Mononuclear cell (primary cell): ENCODE measurements at regions not wholly inside any gene's neighbourhood (a gene's known extent, or its start where the extent isn't known, plus 50 kb on each side); places are given as distances from the start of the nearest gene placed in this dataset.

Source experiments
- H3K27me3 ChIP-seq: 2 replicates; pipeline ENCODE4 v1.6.0; 2011; ENCODE audit warnings: low read length, control low read depth; ENCODE audit not compliant: insufficient read depth
- H3K4me1 ChIP-seq: 2 replicates; pipeline ENCODE4 v1.5.1; 2011; ENCODE audit warnings: mild to moderate bottlenecking, low read length, control low read depth; ENCODE audit not compliant: insufficient read depth
- H3K4me3 ChIP-seq: 2 replicates; pipeline ENCODE4 v1.5.1; 2011; ENCODE audit warnings: mild to moderate bottlenecking, low read length, moderate library complexity
- H3K9me3 ChIP-seq: 2 replicates; pipeline ENCODE4 v1.5.1; 2011; ENCODE audit warnings: low read depth, mild to moderate bottlenecking, control low read depth, low read length

- no peaks in the 10 kb centered on the region for H3K9me3 ChIP-seq
- H3K27me3 ChIP-seq, result no peaks in the 10 kb centered on the region
- peaks cover 5% of the 10 kb centered on the region for H3K4me1 ChIP-seq
- H3K4me3 ChIP-seq, result no peak overlapping the region
Measured at GRCh38 chr9:108184941-108185340, 670.8 kb downstream of the ACTL7B start.

- Histone ChIP-seq H3K9me3 (no peaks in the 10 kb centered on the region), H3K4me3 (no peak overlapping the region), H3K27me3 (no peaks in the 10 kb centered on the region), H3K4me1 (peaks cover 10% of the 10 kb centered on the region)
Measured at GRCh38 chr9:108184009-108184408, 671.8 kb downstream of the ACTL7B start.

GRCh38 chr9:108182950-108183381 is 672.8 kb downstream of the ACTL7B start:
- Histone ChIP-seq H3K9me3 (no peaks in the 10 kb centered on the region), H3K4me1 (peaks cover 10% of the 10 kb centered on the region), H3K4me3 (no peak overlapping the region), H3K27me3 (no peaks in the 10 kb centered on the region)

- no peaks in the 10 kb centered on the region for H3K9me3 ChIP-seq
- H3K4me1 ChIP-seq, result peaks cover 10% of the 10 kb centered on the region
- no peak overlapping the region for H3K4me3 ChIP-seq
- H3K27me3 ChIP-seq, result no peaks in the 10 kb centered on the region
Measured at GRCh38 chr9:108182270-108182669, 673.5 kb downstream of the ACTL7B start.

DNA sequence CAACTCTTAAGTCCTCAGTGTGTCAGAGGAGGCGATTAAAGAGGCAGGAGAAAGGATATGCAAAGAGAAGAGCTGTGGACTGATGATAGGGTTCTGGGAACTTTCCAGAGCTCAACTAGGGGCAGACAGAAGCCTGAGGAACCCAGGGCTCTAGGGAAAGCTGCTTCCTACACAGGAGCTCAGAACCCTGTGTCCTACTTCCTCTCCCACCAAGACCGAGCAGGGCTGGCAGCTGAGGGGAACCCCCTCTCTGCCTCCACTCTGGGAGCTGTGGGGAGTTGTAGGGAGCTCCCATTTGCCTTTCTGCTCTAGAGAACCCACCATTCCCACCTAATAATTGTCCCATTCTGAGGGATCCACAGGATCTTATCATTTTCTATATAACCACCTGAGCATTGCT is 674.3 kb downstream of the ACTL7B start:
- no peak overlapping the region for H3K4me3 ChIP-seq
- no peaks in the 10 kb centered on the region for H3K27me3 ChIP-seq
- peaks cover 10% of the 10 kb centered on the region for H3K4me1 ChIP-seq
- H3K9me3 ChIP-seq, result no peaks in the 10 kb centered on the region

DNA sequence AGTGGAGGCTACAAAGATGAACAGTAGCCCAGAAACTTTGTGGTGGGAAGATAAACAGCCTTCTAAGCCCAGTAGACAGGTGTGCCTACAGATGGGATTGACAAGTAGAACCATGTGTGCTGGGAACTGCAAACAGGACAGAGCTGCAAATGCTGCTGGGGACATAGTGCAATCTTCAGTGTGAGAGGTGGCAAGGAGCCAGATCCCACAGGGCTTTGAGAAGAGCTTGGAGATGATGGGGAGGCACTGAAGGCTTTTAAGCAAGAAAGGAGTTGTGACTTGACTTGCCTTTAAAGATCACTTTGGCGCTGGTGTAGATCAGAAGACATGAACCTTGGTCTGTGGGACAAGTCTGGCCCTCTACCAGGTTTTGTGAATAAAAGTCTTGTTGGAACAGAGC is 675.2 kb downstream of the ACTL7B start:
- H3K4me1 ChIP-seq, result peaks cover 10% of the 10 kb centered on the region

DNA sequence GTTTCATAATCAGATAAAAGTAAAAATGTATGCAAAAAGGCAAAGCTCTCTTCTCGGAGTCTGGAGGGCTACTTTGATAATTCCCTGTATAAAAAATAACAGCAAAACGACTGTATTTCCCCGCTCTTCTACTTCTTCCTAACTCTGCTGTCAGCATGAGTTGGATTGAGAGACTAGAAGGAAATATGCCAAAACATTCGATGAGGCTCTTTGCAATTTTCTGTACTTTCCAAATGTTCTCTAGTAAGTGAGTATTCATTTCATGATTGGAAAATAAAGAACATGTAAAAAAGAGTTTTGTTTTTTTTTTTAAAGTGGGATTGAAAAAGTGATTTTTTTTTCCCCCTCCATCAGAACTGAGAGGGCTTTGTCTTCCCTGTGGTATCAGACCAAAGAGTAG is 677.5 kb downstream of the ACTL7B start:
- Histone ChIP-seq H3K27me3 (no peaks in the 10 kb centered on the region), H3K4me3 (no peak overlapping the region), H3K9me3 (no peaks in the 10 kb centered on the region), H3K4me1 (peaks cover 9% of the 10 kb centered on the region)

More for the DNA sequence above, 675.2 kb downstream of the ACTL7B start:
- no peaks in the 10 kb centered on the region for H3K9me3 ChIP-seq
- H3K27me3 ChIP-seq, result no peaks in the 10 kb centered on the region
- no peak overlapping the region for H3K4me3 ChIP-seq

DNA sequence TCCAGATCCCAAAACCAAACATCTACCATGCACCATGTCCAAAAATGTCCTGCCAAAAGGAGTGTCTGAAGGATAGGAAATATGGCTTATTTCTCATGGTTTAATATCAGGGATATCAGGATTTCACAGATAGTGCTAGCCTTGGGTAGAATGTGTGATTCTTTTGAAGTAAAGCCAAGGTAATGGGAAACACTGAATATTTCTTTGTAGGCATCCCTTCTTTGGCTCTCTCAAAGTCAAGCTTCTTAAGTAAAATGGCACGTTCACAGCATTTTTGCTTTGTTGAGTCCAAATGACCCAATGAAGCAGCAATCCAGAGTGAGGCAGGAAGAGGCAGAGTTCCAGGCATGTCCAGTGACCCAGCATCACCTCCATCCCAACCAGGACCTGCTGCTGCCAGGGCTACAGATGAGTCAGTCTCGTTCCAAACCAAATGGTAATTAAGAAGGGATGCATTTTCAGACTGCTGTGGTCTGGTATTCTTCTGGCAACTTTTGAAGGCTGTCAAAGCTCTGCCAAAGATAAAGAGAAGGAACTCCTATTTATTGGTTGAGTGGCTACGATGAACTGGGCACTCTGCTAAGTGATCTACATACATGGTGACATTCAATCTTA is 678.8 kb upstream of the KLF4 start:
- H3K9me3 ChIP-seq, result no peaks in the 10 kb centered on the region
- no peaks in the 10 kb centered on the region for H3K4me1 ChIP-seq
- no peaks in the 10 kb centered on the region for H3K27me3 ChIP-seq
- no peak overlapping the region for H3K4me3 ChIP-seq

- no peak overlapping the region for H3K4me3 ChIP-seq
- H3K4me1 ChIP-seq, result no peaks in the 10 kb centered on the region
- no peaks in the 10 kb centered on the region for H3K27me3 ChIP-seq
- H3K9me3 ChIP-seq, result no peaks in the 10 kb centered on the region
Measured at GRCh38 chr9:108167136-108167900, 677.7 kb upstream of the KLF4 start.

DNA sequence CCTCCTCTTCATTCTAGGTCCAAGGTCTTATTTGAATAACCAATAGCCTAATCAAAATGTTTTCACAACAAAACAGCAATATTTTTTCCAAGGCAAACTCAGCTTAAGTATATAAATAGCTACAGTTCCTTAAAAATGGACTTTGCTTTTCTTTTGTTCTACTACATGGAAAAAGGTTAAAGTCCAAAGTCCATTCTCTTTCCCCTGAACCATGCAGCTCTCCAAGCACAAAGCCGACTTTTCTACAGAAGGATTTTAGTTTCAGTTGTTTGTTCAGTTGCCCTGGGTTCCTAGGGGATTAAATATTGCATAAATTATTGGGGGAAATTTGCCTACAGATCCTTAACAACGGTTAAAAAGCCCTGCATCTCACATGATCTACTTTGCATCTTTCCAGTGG is 677.0 kb upstream of the KLF4 start:
- Histone ChIP-seq H3K27me3 (no peaks in the 10 kb centered on the region), H3K4me3 (no peak overlapping the region), H3K4me1 (no peaks in the 10 kb centered on the region), H3K9me3 (no peaks in the 10 kb centered on the region)

DNA sequence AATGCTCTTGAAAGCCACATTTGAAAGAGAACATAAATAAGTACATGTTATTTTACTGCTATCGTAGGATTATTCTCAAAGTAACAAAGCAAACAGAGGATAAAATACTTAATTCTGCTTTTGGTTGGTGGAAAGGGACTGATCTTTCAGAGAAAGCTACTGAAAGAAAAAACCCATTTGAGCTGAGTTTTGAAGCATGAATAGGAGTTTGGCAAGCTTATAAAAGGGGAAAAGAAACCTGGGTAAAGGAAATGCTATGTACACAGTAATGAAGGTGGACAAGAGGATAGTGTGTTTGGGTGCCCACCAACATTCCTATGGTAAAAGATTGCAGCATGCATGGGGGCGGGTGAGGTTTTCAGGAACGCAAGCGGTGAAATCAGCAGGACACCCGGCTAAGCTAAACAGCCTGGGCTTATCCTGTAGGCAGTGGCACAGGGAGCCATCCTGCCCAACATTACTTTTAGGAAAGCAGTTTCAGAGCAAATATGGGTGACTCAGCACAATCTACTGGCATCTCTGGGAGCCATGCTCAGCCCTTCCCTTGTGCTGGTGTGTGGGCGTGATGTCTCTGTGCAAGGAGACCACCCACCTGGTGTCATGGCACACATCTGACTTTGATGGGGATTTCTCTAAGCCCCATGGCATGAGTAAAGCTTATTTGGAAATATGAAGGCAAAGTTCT is 673.9 kb upstream of the KLF4 start:
- Histone ChIP-seq H3K27me3 (no peaks in the 10 kb centered on the region), H3K9me3 (no peaks in the 10 kb centered on the region), H3K4me3 (no peak overlapping the region), H3K4me1 (peaks cover 2% of the 10 kb centered on the region)

- no peak overlapping the region for H3K4me3 ChIP-seq
- no peaks in the 10 kb centered on the region for H3K9me3 ChIP-seq
- H3K27me3 ChIP-seq, result no peaks in the 10 kb centered on the region
- H3K4me1 ChIP-seq, result peaks cover 6% of the 10 kb centered on the region
Measured at GRCh38 chr9:108162664-108163063, 673.1 kb upstream of the KLF4 start.

GRCh38 chr9:108161503-108161902 is 671.9 kb upstream of the KLF4 start:
- H3K4me3 ChIP-seq, result no peak overlapping the region
- peaks cover 10% of the 10 kb centered on the region for H3K4me1 ChIP-seq
- H3K9me3 ChIP-seq, result no peaks in the 10 kb centered on the region
- no peaks in the 10 kb centered on the region for H3K27me3 ChIP-seq

- H3K4me3 ChIP-seq, result no peak overlapping the region
- H3K9me3 ChIP-seq, result no peaks in the 10 kb centered on the region
- no peaks in the 10 kb centered on the region for H3K27me3 ChIP-seq
- H3K4me1 ChIP-seq, result peaks cover 15% of the 10 kb centered on the region
Measured at GRCh38 chr9:108160706-108161355, 671.3 kb upstream of the KLF4 start.

- no peaks in the 10 kb centered on the region for H3K27me3 ChIP-seq
- H3K9me3 ChIP-seq, result no peaks in the 10 kb centered on the region
- H3K4me1 ChIP-seq, result peaks cover 20% of the 10 kb centered on the region
- no peak overlapping the region for H3K4me3 ChIP-seq
Measured at GRCh38 chr9:108160039-108160438, 670.5 kb upstream of the KLF4 start.
